ENCODE measurements at regions not wholly inside any gene's neighbourhood (a gene's known extent, or its start where the extent isn't known, plus 50 kb on each side); places are given as distances from the start of the nearest gene placed in this dataset.

DNA sequence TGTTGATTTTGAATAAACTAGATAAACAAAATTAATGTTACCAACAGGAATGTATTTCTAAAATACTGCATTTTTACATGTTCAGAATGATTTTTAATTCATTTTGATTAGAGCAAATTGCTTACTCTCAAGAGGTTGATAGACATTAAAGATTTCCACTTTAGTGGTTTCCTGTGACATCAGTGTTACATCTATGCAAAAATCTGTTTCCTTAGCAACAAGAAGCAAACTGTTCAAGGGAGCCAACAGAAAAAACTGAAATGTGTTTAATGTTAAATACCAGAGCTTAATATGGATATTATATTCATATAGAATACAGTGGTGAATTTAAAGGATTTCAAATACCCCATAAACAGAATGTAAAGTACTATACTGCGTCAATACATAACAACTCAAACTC lies 277.8 kb downstream of the GABRG1 start:
- TF ChIP-seq SPI1 (IDR thresholded peaks at IDR 0.05; ENCODE audit: borderline replicate concordance, insufficient read depth, low read depth, low read length) = no peak
- no peak for TF ChIP-seq TCF7 (IDR thresholded peaks at IDR 0.05; ENCODE audit: borderline replicate concordance)
- no peak for TF ChIP-seq SMC3 (IDR thresholded peaks at IDR 0.05; ENCODE audit: borderline replicate concordance, low read length)
- TF ChIP-seq BRCA1 (IDR thresholded peaks at IDR 0.05; ENCODE audit: low read depth, low read length) = no peak
- TF ChIP-seq, protein P1, sequence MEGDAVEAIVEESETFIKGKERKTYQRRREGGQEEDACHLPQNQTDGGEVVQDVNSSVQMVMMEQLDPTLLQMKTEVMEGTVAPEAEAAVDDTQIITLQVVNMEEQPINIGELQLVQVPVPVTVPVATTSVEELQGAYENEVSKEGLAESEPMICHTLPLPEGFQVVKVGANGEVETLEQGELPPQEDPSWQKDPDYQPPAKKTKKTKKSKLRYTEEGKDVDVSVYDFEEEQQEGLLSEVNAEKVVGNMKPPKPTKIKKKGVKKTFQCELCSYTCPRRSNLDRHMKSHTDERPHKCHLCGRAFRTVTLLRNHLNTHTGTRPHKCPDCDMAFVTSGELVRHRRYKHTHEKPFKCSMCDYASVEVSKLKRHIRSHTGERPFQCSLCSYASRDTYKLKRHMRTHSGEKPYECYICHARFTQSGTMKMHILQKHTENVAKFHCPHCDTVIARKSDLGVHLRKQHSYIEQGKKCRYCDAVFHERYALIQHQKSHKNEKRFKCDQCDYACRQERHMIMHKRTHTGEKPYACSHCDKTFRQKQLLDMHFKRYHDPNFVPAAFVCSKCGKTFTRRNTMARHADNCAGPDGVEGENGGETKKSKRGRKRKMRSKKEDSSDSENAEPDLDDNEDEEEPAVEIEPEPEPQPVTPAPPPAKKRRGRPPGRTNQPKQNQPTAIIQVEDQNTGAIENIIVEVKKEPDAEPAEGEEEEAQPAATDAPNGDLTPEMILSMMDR (IDR thresholded peaks at IDR 0.05 in 2 of 3, conservative IDR thresholded peaks at IDR 0.05 in 1 of 3; ENCODE audit: control insufficient read depth in 2 of 3, extremely low read depth in 1 of 3, insufficient read depth in 1 of 3, low read depth in 3 of 3, low read length in 3 of 3) = no peak
- no peak for TF ChIP-seq STAT1 (conservative IDR thresholded peaks at IDR 0.05)
- TF ChIP-seq, protein P2, sequence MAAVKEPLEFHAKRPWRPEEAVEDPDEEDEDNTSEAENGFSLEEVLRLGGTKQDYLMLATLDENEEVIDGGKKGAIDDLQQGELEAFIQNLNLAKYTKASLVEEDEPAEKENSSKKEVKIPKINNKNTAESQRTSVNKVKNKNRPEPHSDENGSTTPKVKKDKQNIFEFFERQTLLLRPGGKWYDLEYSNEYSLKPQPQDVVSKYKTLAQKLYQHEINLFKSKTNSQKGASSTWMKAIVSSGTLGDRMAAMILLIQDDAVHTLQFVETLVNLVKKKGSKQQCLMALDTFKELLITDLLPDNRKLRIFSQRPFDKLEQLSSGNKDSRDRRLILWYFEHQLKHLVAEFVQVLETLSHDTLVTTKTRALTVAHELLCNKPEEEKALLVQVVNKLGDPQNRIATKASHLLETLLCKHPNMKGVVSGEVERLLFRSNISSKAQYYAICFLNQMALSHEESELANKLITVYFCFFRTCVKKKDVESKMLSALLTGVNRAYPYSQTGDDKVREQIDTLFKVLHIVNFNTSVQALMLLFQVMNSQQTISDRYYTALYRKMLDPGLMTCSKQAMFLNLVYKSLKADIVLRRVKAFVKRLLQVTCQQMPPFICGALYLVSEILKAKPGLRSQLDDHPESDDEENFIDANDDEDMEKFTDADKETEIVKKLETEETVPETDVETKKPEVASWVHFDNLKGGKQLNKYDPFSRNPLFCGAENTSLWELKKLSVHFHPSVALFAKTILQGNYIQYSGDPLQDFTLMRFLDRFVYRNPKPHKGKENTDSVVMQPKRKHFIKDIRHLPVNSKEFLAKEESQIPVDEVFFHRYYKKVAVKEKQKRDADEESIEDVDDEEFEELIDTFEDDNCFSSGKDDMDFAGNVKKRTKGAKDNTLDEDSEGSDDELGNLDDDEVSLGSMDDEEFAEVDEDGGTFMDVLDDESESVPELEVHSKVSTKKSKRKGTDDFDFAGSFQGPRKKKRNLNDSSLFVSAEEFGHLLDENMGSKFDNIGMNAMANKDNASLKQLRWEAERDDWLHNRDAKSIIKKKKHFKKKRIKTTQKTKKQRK (IDR thresholded peaks at IDR 0.05; ENCODE audit: low read depth, low read length) = no peak
- TF ChIP-seq, protein P3, sequence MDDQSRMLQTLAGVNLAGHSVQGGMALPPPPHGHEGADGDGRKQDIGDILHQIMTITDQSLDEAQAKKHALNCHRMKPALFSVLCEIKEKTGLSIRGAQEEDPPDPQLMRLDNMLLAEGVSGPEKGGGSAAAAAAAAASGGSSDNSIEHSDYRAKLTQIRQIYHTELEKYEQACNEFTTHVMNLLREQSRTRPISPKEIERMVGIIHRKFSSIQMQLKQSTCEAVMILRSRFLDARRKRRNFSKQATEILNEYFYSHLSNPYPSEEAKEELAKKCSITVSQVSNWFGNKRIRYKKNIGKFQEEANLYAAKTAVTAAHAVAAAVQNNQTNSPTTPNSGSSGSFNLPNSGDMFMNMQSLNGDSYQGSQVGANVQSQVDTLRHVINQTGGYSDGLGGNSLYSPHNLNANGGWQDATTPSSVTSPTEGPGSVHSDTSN (IDR thresholded peaks at IDR 0.05; ENCODE audit: insufficient replicate concordance, low read depth, low read length) = no peak
- ATAC-seq = peak; percentile 30; the same call in 1 of the 3 replicates
- ChIA-PET POLR2A (no interaction called here), RAD21 (ENCODE audit: unreplicated experiment) (no interaction called here), CTCF (no interaction called here), SMC1A (ENCODE audit: uncharacterized antibody, unreplicated experiment) (no interaction called here)
- Histone ChIP-seq H3K4me3 (no peak overlapping the region), H3K4me2 (ENCODE audit: control insufficient read depth, insufficient read depth) (no peak overlapping the region), H3K36me3 (ENCODE audit: control insufficient read depth in 2 of 2, insufficient read depth in 2 of 2, low read length in 1 of 2) (no peaks in the 10 kb centered on the region), H3K27me3 (replicated peaks in 1 of 2; ENCODE audit: control insufficient read depth in 2 of 2, insufficient read depth in 2 of 2, low read length in 1 of 2) (no peaks in the 10 kb centered on the region), H2AFZ (ENCODE audit: control insufficient read depth, low read depth, low read length) (no peak overlapping the region), H3K9ac (ENCODE audit: control insufficient read depth, insufficient read depth, low read length) (no peak overlapping the region), H3K27ac (ENCODE audit: control insufficient read depth, insufficient read depth) (no peak overlapping the region), H3K79me2 (ENCODE audit: control insufficient read depth, insufficient read depth, low read length) (no peaks in the 10 kb centered on the region), H3K9me3 (replicated peaks; ENCODE audit: control insufficient read depth, insufficient read depth, low read length) (no peaks in the 10 kb centered on the region), H4K20me1 (ENCODE audit: control insufficient read depth, insufficient read depth) (no peaks in the 10 kb centered on the region), H3K4me1 (ENCODE audit: control insufficient read depth, insufficient read depth, low read length) (no peaks in the 10 kb centered on the region)
- 43% methylated on average over 1 of the region's 1 CpG for whole genome bisulfite sequencing (ENCODE audit: insufficient coverage, insufficient replicate concordance, low lambda C conversion rate, missing lambda C conversion rate)
- no peak for DNase-seq (ENCODE audit: low read depth, low spot score)
- in situ Hi-C loops (cut with MboI) (no loop called here), intact Hi-C loops (cut with micrococcal nuclease; ENCODE audit: unreplicated experiment) (no loop called here)
- no peak for FAIRE-seq
- no TSS peak for BruUV-seq (replicated peaks)

Data from GM12878 (cell line).